HEK293 (cell line): ENCODE measurements at regions not wholly inside any gene's neighbourhood (a gene's known extent, or its start where the extent isn't known, plus 50 kb on each side); places are given as distances from the start of the nearest gene placed in this dataset.

Source experiments
- CTCF ChIA-PET: fragments of 350-600 bp; formaldehyde crosslinking; extraction: SDS; loops from one replicate; lab custom pipeline; 2021; ENCODE audit warnings: antibody characterized with exemption; lab: Yijun Ruan, JAX
- POLR2A ChIA-PET: fragments of 300-600 bp; formaldehyde crosslinking; extraction: SDS; loops from one replicate; lab custom pipeline; 2020; ENCODE audit warnings: antibody characterized with exemption, inconsistent platforms; lab: Yijun Ruan, JAX
- H3K27ac ChIP-seq: fragments of 200-500 bp; sonication (Bioruptor generic); 2 replicates; pipeline ENCODE4 v1.5.1; 2014; ENCODE audit warnings: low read depth, low read length, control low read depth, inconsistent platforms; ENCODE audit errors: extremely low read depth
- H3K36me3 ChIP-seq, 2 experiments: fragments of 200-500 bp in 1 of 2; sonication (Bioruptor generic) in 1 of 2; 1 replicate in 1 of 2; 2 replicates in 1 of 2; pipeline ENCODE4 v1.5.1; 2014 to 2017; ENCODE audit warnings: inconsistent platforms in 2 of 2, low read length in 2 of 2; ENCODE audit not compliant: control insufficient read depth in 2 of 2, insufficient read depth in 1 of 2
- H3K4me1 ChIP-seq: fragments of 200-500 bp; sonication (Bioruptor generic); 2 replicates; pipeline ENCODE4 v1.5.1; 2014; ENCODE audit warnings: mild to moderate bottlenecking, low read length, inconsistent platforms; ENCODE audit not compliant: control insufficient read depth, insufficient read depth
- H3K4me3 ChIP-seq: 2 replicates; pipeline ENCODE4 v1.5.1; 2011; ENCODE audit warnings: low read depth, mild to moderate bottlenecking, control low read depth, low read length, moderate library complexity
- H3K9me3 ChIP-seq: fragments of 200-500 bp; sonication (Bioruptor generic); 2 replicates; pipeline ENCODE4 v1.5.1; 2014; ENCODE audit warnings: low read depth, low read length, inconsistent platforms; ENCODE audit not compliant: control insufficient read depth, insufficient read depth
- EGR2 ChIP-seq: fragments of 450-650 bp; formaldehyde crosslinking; IDR thresholded peaks from 2 replicates; pipeline ENCODE4 v1.5.1; 2016; ENCODE audit warnings: low read depth, missing biosample characterization, missing genetic modification characterization
- KLF16 ChIP-seq: fragments of 450-650 bp; formaldehyde crosslinking; IDR thresholded peaks from 2 replicates; pipeline ENCODE4 v1.5.1; 2017; ENCODE audit warnings: missing biosample characterization, missing genetic modification characterization
- TCF7L2 ChIP-seq: IDR thresholded peaks from 2 replicates; pipeline ENCODE4 v1.6.1; 2011; ENCODE audit warnings: low read depth, mild to moderate bottlenecking, inconsistent platforms, low read length, moderate library complexity, borderline replicate concordance
- ZBTB1 ChIP-seq: fragments of 450-650 bp; formaldehyde crosslinking; IDR thresholded peaks from 2 replicates; pipeline ENCODE4 v1.5.1; 2016; ENCODE audit warnings: missing biosample characterization, missing genetic modification characterization
- ZBTB11 ChIP-seq: fragments of 450-650 bp; formaldehyde crosslinking; conservative IDR thresholded peaks from 2 replicates; pipeline ENCODE4 v1.5.1; 2016; ENCODE audit warnings: low read depth, missing biosample characterization, missing genetic modification characterization
- ZBTB44 ChIP-seq: fragments of 450-650 bp; IDR thresholded peaks from 2 replicates; pipeline ENCODE4 v1.5.1; 2018; ENCODE audit warnings: missing biosample characterization, mild to moderate bottlenecking, missing genetic modification characterization
- ZBTB7A ChIP-seq: fragments of 450-650 bp; formaldehyde crosslinking; IDR thresholded peaks from 2 replicates; pipeline ENCODE4 v1.5.1; 2016; ENCODE audit warnings: low read depth, missing biosample characterization, missing genetic modification characterization
- ZNF248 ChIP-seq: fragments of 450-650 bp; formaldehyde crosslinking; IDR thresholded peaks from 2 replicates; pipeline ENCODE4 v1.5.1; 2017; ENCODE audit warnings: missing biosample characterization, missing genetic modification characterization
- ZNF26 ChIP-seq: fragments of 450-650 bp; formaldehyde crosslinking; IDR thresholded peaks from 2 replicates; pipeline ENCODE4 v1.5.1; 2016; ENCODE audit warnings: missing biosample characterization, missing genetic modification characterization
- ZNF292 ChIP-seq: fragments of 450-650 bp; formaldehyde crosslinking; IDR thresholded peaks from 2 replicates; pipeline ENCODE4 v1.5.1; 2016; ENCODE audit warnings: low read depth, missing biosample characterization, missing genetic modification characterization, borderline replicate concordance
- ZNF311 ChIP-seq: fragments of 450-650 bp; formaldehyde crosslinking; IDR thresholded peaks from 2 replicates; pipeline ENCODE4 v1.5.1; 2017; ENCODE audit warnings: missing biosample characterization, missing genetic modification characterization, borderline replicate concordance
- ZNF394 ChIP-seq: fragments of 450-650 bp; formaldehyde crosslinking; IDR thresholded peaks from 2 replicates; pipeline ENCODE4 v1.5.1; 2016; ENCODE audit warnings: missing biosample characterization, missing genetic modification characterization, mild to moderate bottlenecking, moderate library complexity, borderline replicate concordance
- ZNF830 ChIP-seq: fragments of 450-650 bp; IDR thresholded peaks from 2 replicates; pipeline ENCODE4 v1.5.0; 2018; ENCODE audit warnings: missing biosample characterization, missing genetic modification characterization, low read depth, mild to moderate bottlenecking, moderate library complexity
- ZSCAN18 ChIP-seq: fragments of 450-650 bp; formaldehyde crosslinking; IDR thresholded peaks from 2 replicates; pipeline ENCODE4 v1.5.1; 2016; ENCODE audit warnings: missing biosample characterization, missing genetic modification characterization

GRCh38 chr4:114103908-114104307 lies 124.5 kb upstream of the ARSJ start (continued):
- no peak for TF ChIP-seq TCF7L2
- TF ChIP-seq, all 188 proteins: peak for 0

- ChIA-PET POLR2A (no interaction called here), CTCF (interaction anchor here (0.6 to 0.7 kb wide), 2 partner anchors 153 to 259 kb away, joined by 3 read pairs; no protein-coding TSS in a partner anchor)
- H3K4me3 ChIP-seq, result no peak overlapping the region
- no peaks in the 10 kb centered on the region for H3K36me3 ChIP-seq
- no peak overlapping the region for H3K27ac ChIP-seq
- TF ChIP-seq ZBTB7A (tag by site-specific recombination), result no peak
- TF ChIP-seq ZBTB1 (tag by site-specific recombination), result no peak
- TF ChIP-seq ZNF311 (tag by site-specific recombination), result no peak
- TF ChIP-seq ZNF830, result no peak
- TF ChIP-seq ZNF26, result no peak
- no peak for TF ChIP-seq EGR2
- TF ChIP-seq ZBTB44 (tag by site-specific recombination), result no peak
- no peak for TF ChIP-seq ZNF292 (tag by site-specific recombination)
- TF ChIP-seq ZNF248 (tag by site-specific recombination), result no peak
- no peaks in the 10 kb centered on the region for H3K4me1 ChIP-seq
- no peaks in the 10 kb centered on the region for H3K9me3 ChIP-seq
Measured at GRCh38 chr4:114108869-114109268, 129.4 kb upstream of the ARSJ start.

GRCh38 chr4:114109776-114110175 lies 130.3 kb upstream of the ARSJ start:
- Histone ChIP-seq H3K9me3 (no peaks in the 10 kb centered on the region), H3K36me3 (no peaks in the 10 kb centered on the region), H3K27ac (no peak overlapping the region), H3K4me3 (no peak overlapping the region), H3K4me1 (no peaks in the 10 kb centered on the region)
- ChIA-PET CTCF (no interaction called here), POLR2A (no interaction called here)
- TF ChIP-seq ZNF394 (tag by site-specific recombination), result no peak
- no peak for TF ChIP-seq ZBTB11
- TF ChIP-seq ZSCAN18 (tag by site-specific recombination), result no peak
- TF ChIP-seq KLF16 (tag by site-specific recombination), result no peak
